B cell (primary cell): ENCODE measurements at regions not wholly inside any gene's neighbourhood (a gene's known extent, or its start where the extent isn't known, plus 50 kb on each side); places are given as distances from the start of the nearest gene placed in this dataset.

Source experiments
- ATAC-seq: fragments of 200-7000 bp; cut with Tn5 transposase; one replicate; pipeline ENCODE4 v1.10.0; 2021; ENCODE audit warnings: low read depth, mild to moderate bottlenecking, moderate number of reproducible peaks, moderate library complexity
- CTCF ChIA-PET: fragments of 350-600 bp; sonication (Branson Sonifier 250); formaldehyde crosslinking; loops from one replicate; lab custom pipeline; 2021; ENCODE audit warnings: antibody characterized with exemption, inconsistent platforms; lab: Charles Lee
- POLR2A ChIA-PET: fragments of 350-600 bp; sonication (Branson Sonifier 250); formaldehyde crosslinking; loops from one replicate; lab custom pipeline; 2021; ENCODE audit warnings: antibody characterized with exemption; lab: Charles Lee
- DNase-seq: peaks from one replicate; pipeline ENCODE4 v3.0.0; 2013
- H2AFZ ChIP-seq: 2 replicates; pipeline ENCODE4 v1.6.1; 2012; ENCODE audit warnings: mild to moderate bottlenecking, low read depth, low read length; ENCODE audit not compliant: insufficient read depth, poor library complexity, severe bottlenecking
- H3K27ac ChIP-seq, 2 donors: 1 replicate in 1 of 2; 2 replicates in 1 of 2; pipeline ENCODE4 v1.5.1; 2012 to 2013; ENCODE audit warnings: low read length in 2 of 2, mild to moderate bottlenecking in 2 of 2, moderate library complexity in 1 of 2
- H3K27me3 ChIP-seq, 4 experiments: fragments of 200-600 bp in 1 of 4; sonication (generic) in 1 of 4; replicated peaks in 1 of 4; 1 replicate in 2 of 4; 2 replicates in 2 of 4; pipeline versions ENCODE4 v1.6.1 to v1.7.0; 2013 to 2016; ENCODE audit warnings: low read length in 3 of 4, mild to moderate bottlenecking in 2 of 4, mixed read lengths in 1 of 4, moderate library complexity in 1 of 4; ENCODE audit not compliant: insufficient read depth in 4 of 4, control insufficient read depth in 3 of 4; ENCODE audit errors: control extremely low read depth in 1 of 4
- H3K36me3 ChIP-seq, 2 experiments: replicated peaks in 1 of 2; 1 replicate in 1 of 2; 2 replicates in 1 of 2; pipeline versions ENCODE4 v1.6.1 to v1.7.1; 2013; ENCODE audit warnings: low read length in 1 of 2; ENCODE audit not compliant: insufficient read depth in 2 of 2, control insufficient read depth in 1 of 2; ENCODE audit errors: control extremely low read depth in 1 of 2, extremely low read depth in 1 of 2
- H3K4me1 ChIP-seq, 2 donors: fragments of 200-600 bp in 1 of 2; sonication (generic) in 1 of 2; 1 replicate in 1 of 2; 2 replicates in 1 of 2; pipeline versions ENCODE4 v1.5.1 to v1.6.1; 2013 to 2017; ENCODE audit warnings: low read length in 2 of 2; ENCODE audit not compliant: control insufficient read depth in 2 of 2, insufficient read depth in 2 of 2
- H3K4me2 ChIP-seq: replicated peaks from 2 replicates; pipeline ENCODE3; 2012; ENCODE audit warnings: mild to moderate bottlenecking, low read depth, low read length; ENCODE audit not compliant: poor library complexity, severe bottlenecking
- H3K4me3 ChIP-seq, 5 experiments: fragments of 200-600 bp in 1 of 5; sonication (generic) in 1 of 5; 1 replicate in 3 of 5; 2 replicates in 2 of 5; pipeline versions ENCODE4 v1.5.1 to v1.7.0; 2011 to 2016; ENCODE audit warnings: low read length in 4 of 5, mild to moderate bottlenecking in 4 of 5, low read depth in 2 of 5, control low read depth in 1 of 5, moderate library complexity in 1 of 5; ENCODE audit not compliant: insufficient read depth in 1 of 5; ENCODE audit errors: control extremely low read depth in 1 of 5, extremely low read depth in 1 of 5
- H3K79me2 ChIP-seq: fragments of 200-600 bp; sonication (generic); one replicate; pipeline ENCODE4 v1.6.0; 2016; ENCODE audit warnings: low read length; ENCODE audit not compliant: control insufficient read depth, insufficient read depth
- H3K9ac ChIP-seq: fragments of 200-600 bp; sonication (generic); 2 replicates; pipeline ENCODE4 v1.6.1; 2017; ENCODE audit warnings: mild to moderate bottlenecking, low read length, moderate library complexity
- H3K9me3 ChIP-seq, 3 donors: one replicate each; pipeline versions ENCODE4 v1.6.1 to v1.7.1; 2013; ENCODE audit warnings: low read length in 2 of 3; ENCODE audit not compliant: control insufficient read depth in 2 of 3, insufficient read depth in 1 of 3; ENCODE audit errors: control extremely low read depth in 1 of 3
- H4K20me1 ChIP-seq: 2 replicates; pipeline ENCODE4 v1.6.0; 2012; ENCODE audit warnings: mild to moderate bottlenecking, low read length; ENCODE audit not compliant: insufficient read depth, control insufficient read depth, poor library complexity, severe bottlenecking
- H3K27ac Mint-ChIP-seq: one replicate; pipeline ENCODE4 v1.8.0; 2021; ENCODE audit warnings: mixed read lengths
- H3K27me3 Mint-ChIP-seq: one replicate; pipeline ENCODE4 v1.8.0; 2021; ENCODE audit warnings: mixed read lengths
- H3K4me1 Mint-ChIP-seq: one replicate; pipeline ENCODE4 v1.8.0; 2021; ENCODE audit warnings: mixed read lengths
- H3K4me3 Mint-ChIP-seq: one replicate; pipeline ENCODE4 v1.8.0; 2021; ENCODE audit warnings: mixed read lengths
- H3K9me3 Mint-ChIP-seq: one replicate; pipeline ENCODE4 v1.8.0; 2022; ENCODE audit warnings: mixed read lengths; ENCODE audit not compliant: insufficient read depth
- EZH2 ChIP-seq: IDR thresholded peaks from 2 replicates; pipeline ENCODE4 v1.6.1; 2012; ENCODE audit warnings: borderline replicate concordance, low read depth, mild to moderate bottlenecking, moderate library complexity, low read length; ENCODE audit not compliant: insufficient read depth, poor library complexity, severe bottlenecking
- WGBS: methylation state at CpG from one replicate; pipeline ENCODE4 v1.1.5; 2013; ENCODE audit warnings: missing lambda C conversion rate; ENCODE audit not compliant: insufficient coverage; 5-methylcytosine and 5-hydroxymethylcytosine counted together
- intact Hi-C: fragments of 100-400 bp; cut with micrococcal nuclease; formaldehyde crosslinking; loops from one replicate; pipeline ENCODE4 v1.10.0; 2022
- TF ChIP-seq, protein P1 (sequence below): fragments of 200-600 bp; IDR thresholded peaks from one replicate; pipeline ENCODE4 v1.8.0; 2022; ENCODE audit warnings: antibody characterized with exemption, mild to moderate bottlenecking

GRCh38 chr3:36147934-36148558, 232.3 kb upstream of the STAC start:
- Histone ChIP-seq H3K9me3 (no peaks in the 10 kb centered on the region), H3K36me3 (no peaks in the 10 kb centered on the region), H3K9ac (no peak overlapping the region), H3K27ac (no peak overlapping the region), H3K4me2 (no peak overlapping the region), H3K4me1 (no peaks in the 10 kb centered on the region), H4K20me1 (no peaks in the 10 kb centered on the region), H3K27me3 (no peaks in the 10 kb centered on the region), H2AFZ (no peak overlapping the region), H3K4me3 (no peak overlapping the region), H3K79me2 (no peaks in the 10 kb centered on the region)
- H3K9me3 Mint-ChIP-seq: no peaks in the 10 kb centered on the region
- no peaks in the 10 kb centered on the region for H3K27me3 Mint-ChIP-seq
- 97% methylated on average over 11 of the region's 11 CpGs for WGBS
- TF ChIP-seq, protein P1, sequence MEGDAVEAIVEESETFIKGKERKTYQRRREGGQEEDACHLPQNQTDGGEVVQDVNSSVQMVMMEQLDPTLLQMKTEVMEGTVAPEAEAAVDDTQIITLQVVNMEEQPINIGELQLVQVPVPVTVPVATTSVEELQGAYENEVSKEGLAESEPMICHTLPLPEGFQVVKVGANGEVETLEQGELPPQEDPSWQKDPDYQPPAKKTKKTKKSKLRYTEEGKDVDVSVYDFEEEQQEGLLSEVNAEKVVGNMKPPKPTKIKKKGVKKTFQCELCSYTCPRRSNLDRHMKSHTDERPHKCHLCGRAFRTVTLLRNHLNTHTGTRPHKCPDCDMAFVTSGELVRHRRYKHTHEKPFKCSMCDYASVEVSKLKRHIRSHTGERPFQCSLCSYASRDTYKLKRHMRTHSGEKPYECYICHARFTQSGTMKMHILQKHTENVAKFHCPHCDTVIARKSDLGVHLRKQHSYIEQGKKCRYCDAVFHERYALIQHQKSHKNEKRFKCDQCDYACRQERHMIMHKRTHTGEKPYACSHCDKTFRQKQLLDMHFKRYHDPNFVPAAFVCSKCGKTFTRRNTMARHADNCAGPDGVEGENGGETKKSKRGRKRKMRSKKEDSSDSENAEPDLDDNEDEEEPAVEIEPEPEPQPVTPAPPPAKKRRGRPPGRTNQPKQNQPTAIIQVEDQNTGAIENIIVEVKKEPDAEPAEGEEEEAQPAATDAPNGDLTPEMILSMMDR: no peak
- TF ChIP-seq EZH2: no peak
- DNase-seq (no peak), ATAC-seq (no peak)
- CTCF ChIA-PET: no interaction called here
- intact Hi-C loops: no loop called here
- H3K4me3 Mint-ChIP-seq: no peak overlapping the region
- POLR2A ChIA-PET: no interaction called here
- no peak overlapping the region for H3K27ac Mint-ChIP-seq
- H3K4me1 Mint-ChIP-seq: no peaks in the 10 kb centered on the region

DNA sequence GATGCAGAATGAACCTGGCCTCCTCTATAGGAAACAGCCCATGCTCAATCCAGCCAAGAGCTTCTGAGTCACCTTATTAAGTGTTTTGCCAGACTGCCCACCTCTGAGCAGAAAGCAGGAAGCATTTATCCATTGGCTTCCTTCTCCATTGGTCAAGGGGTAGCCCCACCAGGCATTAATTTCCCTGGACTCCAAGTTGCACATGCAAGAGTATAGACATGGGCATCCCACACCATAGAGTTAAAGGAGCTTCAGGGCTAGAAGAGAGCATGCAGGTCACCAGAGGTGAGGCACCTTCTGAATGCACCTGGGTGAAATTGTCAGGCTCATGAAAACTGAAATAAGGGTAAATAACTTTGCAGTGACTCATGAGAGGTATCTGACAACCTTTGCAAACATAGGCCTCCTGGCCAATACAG, 230.8 kb upstream of the STAC start:
- no peaks in the 10 kb centered on the region for H3K9me3 Mint-ChIP-seq
- intact Hi-C loops: no loop called here
- H3K4me1 Mint-ChIP-seq: no peaks in the 10 kb centered on the region
- no peak overlapping the region for H3K4me3 Mint-ChIP-seq
- POLR2A ChIA-PET: no interaction called here
- DNase-seq (no peak), ATAC-seq (no peak)
- CTCF ChIA-PET: no interaction called here
- H3K27ac ChIP-seq: no peak overlapping the region
- H3K27ac Mint-ChIP-seq: no peak overlapping the region
- H3K27me3 Mint-ChIP-seq: no peaks in the 10 kb centered on the region
- no peaks in the 10 kb centered on the region for H3K4me1 ChIP-seq
- no peaks in the 10 kb centered on the region for H3K79me2 ChIP-seq
- no peaks in the 10 kb centered on the region for H3K36me3 ChIP-seq
- no peak for TF ChIP-seq EZH2
- TF ChIP-seq, protein P1: no peak
- H4K20me1 ChIP-seq: no peaks in the 10 kb centered on the region
- no peaks in the 10 kb centered on the region for H3K9me3 ChIP-seq
- H3K27me3 ChIP-seq: no peaks in the 10 kb centered on the region
- no peak overlapping the region for H2AFZ ChIP-seq
- H3K4me3 ChIP-seq: no peak overlapping the region
- H3K4me2 ChIP-seq: no peak overlapping the region
- H3K9ac ChIP-seq: no peak overlapping the region
